Panc1 (cell line): ENCODE measurements at regions not wholly inside any gene's neighbourhood (a gene's known extent, or its start where the extent isn't known, plus 50 kb on each side); places are given as distances from the start of the nearest gene placed in this dataset.

Experiments used
- CTCF ChIP-seq: fragments of 450-650 bp; IDR thresholded peaks from 2 replicates; pipeline ENCODE4 v1.5.1; 2017; ENCODE audit warnings: mild to moderate bottlenecking
- POLR2AphosphoS5 ChIP-seq: IDR thresholded peaks from 2 replicates; pipeline ENCODE4 v1.6.1; 2012; ENCODE audit warnings: mild to moderate bottlenecking, low read depth, low read length, moderate library complexity
- SIN3A ChIP-seq: IDR thresholded peaks from 2 replicates; pipeline ENCODE4 v1.6.1; 2012; ENCODE audit warnings: low read depth, mild to moderate bottlenecking, low read length, moderate library complexity, borderline replicate concordance; ENCODE audit not compliant: insufficient read depth
- TF ChIP-seq, protein P1 (sequence below), 2 experiments: IDR thresholded peaks; 2 replicates each; pipeline ENCODE4 v1.6.1; 2011 to 2012; ENCODE audit warnings: low read depth in 2 of 2, control low read depth in 1 of 2, low read length in 1 of 2, mild to moderate bottlenecking in 1 of 2, moderate library complexity in 1 of 2; ENCODE audit not compliant: insufficient read depth in 1 of 2

- TF ChIP-seq CTCF: no peak
- TF ChIP-seq, protein P1, sequence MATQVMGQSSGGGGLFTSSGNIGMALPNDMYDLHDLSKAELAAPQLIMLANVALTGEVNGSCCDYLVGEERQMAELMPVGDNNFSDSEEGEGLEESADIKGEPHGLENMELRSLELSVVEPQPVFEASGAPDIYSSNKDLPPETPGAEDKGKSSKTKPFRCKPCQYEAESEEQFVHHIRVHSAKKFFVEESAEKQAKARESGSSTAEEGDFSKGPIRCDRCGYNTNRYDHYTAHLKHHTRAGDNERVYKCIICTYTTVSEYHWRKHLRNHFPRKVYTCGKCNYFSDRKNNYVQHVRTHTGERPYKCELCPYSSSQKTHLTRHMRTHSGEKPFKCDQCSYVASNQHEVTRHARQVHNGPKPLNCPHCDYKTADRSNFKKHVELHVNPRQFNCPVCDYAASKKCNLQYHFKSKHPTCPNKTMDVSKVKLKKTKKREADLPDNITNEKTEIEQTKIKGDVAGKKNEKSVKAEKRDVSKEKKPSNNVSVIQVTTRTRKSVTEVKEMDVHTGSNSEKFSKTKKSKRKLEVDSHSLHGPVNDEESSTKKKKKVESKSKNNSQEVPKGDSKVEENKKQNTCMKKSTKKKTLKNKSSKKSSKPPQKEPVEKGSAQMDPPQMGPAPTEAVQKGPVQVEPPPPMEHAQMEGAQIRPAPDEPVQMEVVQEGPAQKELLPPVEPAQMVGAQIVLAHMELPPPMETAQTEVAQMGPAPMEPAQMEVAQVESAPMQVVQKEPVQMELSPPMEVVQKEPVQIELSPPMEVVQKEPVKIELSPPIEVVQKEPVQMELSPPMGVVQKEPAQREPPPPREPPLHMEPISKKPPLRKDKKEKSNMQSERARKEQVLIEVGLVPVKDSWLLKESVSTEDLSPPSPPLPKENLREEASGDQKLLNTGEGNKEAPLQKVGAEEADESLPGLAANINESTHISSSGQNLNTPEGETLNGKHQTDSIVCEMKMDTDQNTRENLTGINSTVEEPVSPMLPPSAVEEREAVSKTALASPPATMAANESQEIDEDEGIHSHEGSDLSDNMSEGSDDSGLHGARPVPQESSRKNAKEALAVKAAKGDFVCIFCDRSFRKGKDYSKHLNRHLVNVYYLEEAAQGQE (IDR thresholded peaks at IDR 0.05; ENCODE audit: insufficient read depth in 1 of 2, low read depth in 2 of 2, low read length in 1 of 2): no peak
- TF ChIP-seq POLR2AphosphoS5: no peak
- no peak for TF ChIP-seq SIN3A
These were observed 58.8 kb upstream of the ATP6AP2 start for GRCh38 chrX:40521868-40522450.
